ENCODE measurements at regions not wholly inside any gene's neighbourhood (a gene's known extent, or its start where the extent isn't known, plus 50 kb on each side); places are given as distances from the start of the nearest gene placed in this dataset.

DNA sequence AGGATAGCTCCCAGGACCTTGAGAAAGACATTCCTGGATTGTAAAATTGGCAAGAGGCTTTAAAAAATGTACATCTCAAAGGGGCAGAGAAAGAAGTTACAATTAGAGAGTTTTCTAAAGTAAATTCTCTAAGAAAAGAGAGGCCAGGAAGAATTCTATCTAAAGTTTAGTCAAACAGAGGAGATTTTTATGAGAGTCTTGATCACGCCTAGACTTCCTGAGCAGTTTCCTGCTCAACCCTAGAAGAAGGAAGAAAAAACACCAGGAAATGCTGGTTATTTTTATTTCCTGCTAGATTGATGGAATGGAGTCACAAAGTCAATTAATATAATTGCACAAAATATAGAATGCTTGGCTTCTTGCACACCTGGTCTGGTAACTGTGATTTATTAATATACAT lies 269.1 kb downstream of the PCDH20 start:
- no peak overlapping the region for H3K27ac ChIP-seq
- 17 to 58% methylated on average over 1 of the region's 1 CpG for WGBS, 2 donors
- TF ChIP-seq EP300 (IDR thresholded peaks at IDR 0.05) = no peak
- TF ChIP-seq, protein P1, sequence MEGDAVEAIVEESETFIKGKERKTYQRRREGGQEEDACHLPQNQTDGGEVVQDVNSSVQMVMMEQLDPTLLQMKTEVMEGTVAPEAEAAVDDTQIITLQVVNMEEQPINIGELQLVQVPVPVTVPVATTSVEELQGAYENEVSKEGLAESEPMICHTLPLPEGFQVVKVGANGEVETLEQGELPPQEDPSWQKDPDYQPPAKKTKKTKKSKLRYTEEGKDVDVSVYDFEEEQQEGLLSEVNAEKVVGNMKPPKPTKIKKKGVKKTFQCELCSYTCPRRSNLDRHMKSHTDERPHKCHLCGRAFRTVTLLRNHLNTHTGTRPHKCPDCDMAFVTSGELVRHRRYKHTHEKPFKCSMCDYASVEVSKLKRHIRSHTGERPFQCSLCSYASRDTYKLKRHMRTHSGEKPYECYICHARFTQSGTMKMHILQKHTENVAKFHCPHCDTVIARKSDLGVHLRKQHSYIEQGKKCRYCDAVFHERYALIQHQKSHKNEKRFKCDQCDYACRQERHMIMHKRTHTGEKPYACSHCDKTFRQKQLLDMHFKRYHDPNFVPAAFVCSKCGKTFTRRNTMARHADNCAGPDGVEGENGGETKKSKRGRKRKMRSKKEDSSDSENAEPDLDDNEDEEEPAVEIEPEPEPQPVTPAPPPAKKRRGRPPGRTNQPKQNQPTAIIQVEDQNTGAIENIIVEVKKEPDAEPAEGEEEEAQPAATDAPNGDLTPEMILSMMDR (IDR thresholded peaks at IDR 0.05) = no peak
- TF ChIP-seq POLR2AphosphoS5 (IDR thresholded peaks at IDR 0.05) = no peak
- no peak for TF ChIP-seq POLR2A (IDR thresholded peaks at IDR 0.05)
- intact Hi-C loops (cut with DNase I) = no loop called here
- H3K4me3 ChIP-seq = no peak overlapping the region
- H3K4me1 ChIP-seq = no peaks in the 10 kb centered on the region
- no peaks in the 10 kb centered on the region for H3K27me3 ChIP-seq
- no peak for DNase-seq
- H3K9me3 ChIP-seq = peaks cover 0 to 3% (median 0%) of the 10 kb centered on the region in 4 donors
- no peaks in the 10 kb centered on the region for H3K36me3 ChIP-seq

DNA sequence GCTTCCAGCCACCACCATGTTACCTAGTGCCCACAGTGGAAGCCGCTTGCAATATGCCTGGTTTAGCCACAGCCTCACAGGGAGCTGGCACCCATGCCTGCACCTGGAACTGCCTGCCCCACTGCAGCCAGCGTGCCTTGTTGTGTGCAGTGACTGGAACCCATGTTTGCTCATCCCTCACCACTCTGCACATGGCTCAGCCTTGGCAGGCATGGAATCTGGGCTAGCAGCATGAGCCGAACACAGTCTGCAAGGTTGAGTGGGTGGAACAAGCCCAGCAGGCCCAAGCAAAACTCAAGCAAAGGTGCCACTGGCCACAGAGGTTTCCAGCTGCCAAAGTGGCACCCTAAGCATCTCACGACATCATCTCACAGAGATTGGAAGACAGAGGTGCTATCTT lies 269.5 kb downstream of the PCDH20 start:
- intact Hi-C loops (cut with DNase I) = no loop called here
- TF ChIP-seq POLR2A (IDR thresholded peaks at IDR 0.05) = no peak
- TF ChIP-seq POLR2AphosphoS5 (IDR thresholded peaks at IDR 0.05) = no peak
- TF ChIP-seq, protein P1 (IDR thresholded peaks at IDR 0.05) = no peak
- no peak for TF ChIP-seq EP300 (IDR thresholded peaks at IDR 0.05)
- H3K36me3 ChIP-seq = no peaks in the 10 kb centered on the region
- no peaks in the 10 kb centered on the region for H3K4me1 ChIP-seq
- H3K27me3 ChIP-seq = no peaks in the 10 kb centered on the region
- H3K9me3 ChIP-seq = peaks cover 0 to 3% (median 0%) of the 10 kb centered on the region in 4 donors
- WGBS, 2 donors = 90 to 91% methylated on average over 4 of the region's 4 CpGs
- H3K4me3 ChIP-seq = no peak overlapping the region
- DNase-seq = no peak
- H3K27ac ChIP-seq = no peak overlapping the region

DNA sequence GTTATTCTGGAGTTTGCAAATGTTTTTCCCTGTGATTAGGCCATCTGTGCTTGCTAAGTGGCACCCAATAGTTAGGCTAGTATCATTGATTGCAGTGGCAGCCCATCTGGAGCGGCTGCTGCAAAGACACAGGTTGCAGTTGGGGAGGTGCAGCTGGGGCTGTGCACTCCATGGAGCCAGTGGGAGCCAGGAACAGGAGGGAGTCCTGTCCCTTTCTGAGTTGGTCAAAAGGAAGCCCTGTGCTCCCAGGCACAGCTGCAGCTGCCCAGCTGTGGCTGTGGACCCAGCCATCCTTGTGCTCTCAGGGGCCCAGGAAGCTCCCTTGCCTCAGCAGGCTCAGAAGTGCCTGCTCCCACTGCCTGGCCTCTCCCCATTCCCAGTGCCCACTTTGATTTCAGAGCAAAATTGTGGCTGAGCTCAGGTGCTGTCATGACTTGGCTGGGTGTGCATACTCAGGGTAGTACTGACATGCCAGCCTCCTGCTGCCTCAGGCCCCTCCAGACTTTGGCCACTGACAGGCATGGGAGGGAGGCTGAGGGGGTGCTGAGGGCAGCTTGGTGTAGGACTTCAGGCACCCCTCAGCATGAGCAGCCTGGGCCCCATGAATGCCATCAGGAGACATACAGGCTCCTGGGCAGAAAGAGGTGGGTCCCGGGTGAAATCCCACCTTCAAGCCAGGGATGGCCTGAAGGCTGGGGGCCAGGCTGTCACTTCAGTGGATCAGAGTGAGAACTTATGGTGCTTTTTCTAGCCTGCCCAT lies 270.6 kb downstream of the PCDH20 start:
- H3K4me1 ChIP-seq = no peaks in the 10 kb centered on the region
- H3K36me3 ChIP-seq = no peaks in the 10 kb centered on the region
- WGBS, 2 donors = 92 to 93% methylated on average over 2 of the region's 2 CpGs
- no peak for DNase-seq
- H3K4me3 ChIP-seq = no peak overlapping the region
- H3K27ac ChIP-seq = peak overlapping the region in 1 of 4 donors; percentile 57
- H3K9me3 ChIP-seq = peaks cover 0 to 3% (median 0%) of the 10 kb centered on the region in 4 donors
- intact Hi-C loops (cut with DNase I) = no loop called here
- H3K27me3 ChIP-seq = no peaks in the 10 kb centered on the region
- TF ChIP-seq, protein P1 (IDR thresholded peaks at IDR 0.05) = no peak
- TF ChIP-seq POLR2AphosphoS5 (IDR thresholded peaks at IDR 0.05) = no peak
- TF ChIP-seq EP300 (IDR thresholded peaks at IDR 0.05) = no peak
- no peak for TF ChIP-seq POLR2A (IDR thresholded peaks at IDR 0.05)

DNA sequence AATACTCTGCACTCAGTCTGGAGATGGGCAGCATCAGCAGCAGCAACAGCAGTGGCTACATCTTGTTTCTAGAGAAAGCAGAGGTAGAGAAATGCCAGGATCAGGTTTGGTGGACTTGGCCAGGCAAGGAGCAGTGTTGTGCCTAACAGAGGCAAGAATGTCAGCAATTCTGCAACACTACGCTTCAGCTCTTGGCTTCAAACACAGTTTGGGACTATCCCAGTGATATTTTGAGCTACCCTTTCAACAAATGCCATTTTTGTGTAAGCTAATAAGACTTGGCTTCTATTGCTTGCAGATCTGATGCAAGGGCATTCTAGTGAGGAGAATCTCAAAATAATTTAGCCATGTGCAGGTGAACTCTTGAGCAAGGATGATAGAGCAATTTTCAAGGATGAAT lies 271.3 kb downstream of the PCDH20 start:
- no peak overlapping the region for H3K4me3 ChIP-seq
- peak overlapping the region in 1 of 4 donors; percentile 57 for H3K27ac ChIP-seq
- intact Hi-C loops (cut with DNase I) = no loop called here
- DNase-seq = no peak
- H3K27me3 ChIP-seq = no peaks in the 10 kb centered on the region
- WGBS, 2 donors = 75 to 87% methylated on average over 1 of the region's 1 CpG
- TF ChIP-seq POLR2A (IDR thresholded peaks at IDR 0.05) (no peak), POLR2AphosphoS5 (IDR thresholded peaks at IDR 0.05) (no peak), EP300 (IDR thresholded peaks at IDR 0.05) (no peak)
- TF ChIP-seq, protein P1 (IDR thresholded peaks at IDR 0.05) = no peak
- no peaks in the 10 kb centered on the region for H3K4me1 ChIP-seq
- peaks cover 0 to 3% (median 0%) of the 10 kb centered on the region in 4 donors for H3K9me3 ChIP-seq
- no peaks in the 10 kb centered on the region for H3K36me3 ChIP-seq
